ENCODE measurements at regions not wholly inside any gene's neighbourhood (a gene's known extent, or its start where the extent isn't known, plus 50 kb on each side); places are given as distances from the start of the nearest gene placed in this dataset.

DNA sequence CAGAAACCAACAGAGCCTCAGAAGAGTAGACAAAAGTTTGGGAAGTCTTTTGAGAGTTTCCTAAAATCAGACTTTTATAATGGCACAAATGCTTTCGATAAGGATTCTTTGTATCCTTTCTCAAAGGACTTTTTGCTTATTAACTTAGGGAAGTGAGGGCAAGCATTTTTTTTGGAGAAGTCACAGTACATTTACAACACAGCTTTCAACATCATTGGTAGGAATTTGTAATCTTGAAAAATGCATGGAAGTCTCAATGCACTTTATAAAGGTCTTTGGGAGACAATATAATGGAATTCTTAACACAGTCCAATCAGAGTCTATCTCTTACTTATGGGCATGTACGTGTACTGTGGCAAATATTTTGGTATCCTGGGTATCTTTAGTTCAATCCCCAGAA is 325.8 kb upstream of the NR5A2 start:
- Mint-ChIP-seq H3K9me3 (ENCODE audit: unreplicated experiment) (no peaks in the 10 kb centered on the region), H3K27ac (ENCODE audit: unreplicated experiment) (no peak overlapping the region), H3K36me3 (ENCODE audit: unreplicated experiment) (no peaks in the 10 kb centered on the region), H3K4me1 (ENCODE audit: unreplicated experiment) (no peaks in the 10 kb centered on the region), H3K4me3 (ENCODE audit: unreplicated experiment) (no peak overlapping the region), H3K27me3 (ENCODE audit: unreplicated experiment) (peaks cover 24% of the 10 kb centered on the region)
- no peak for DNase-seq (ENCODE audit: extremely low spot score, unreplicated experiment)
- no peak for TF ChIP-seq CTCF (IDR thresholded peaks at IDR 0.05)

- no peak for TF ChIP-seq CTCF (IDR thresholded peaks at IDR 0.05)
- peaks cover 21% of the 10 kb centered on the region for H3K27me3 Mint-ChIP-seq (ENCODE audit: unreplicated experiment)
- H3K9me3 Mint-ChIP-seq (ENCODE audit: unreplicated experiment) = no peaks in the 10 kb centered on the region
- no peak overlapping the region for H3K27ac Mint-ChIP-seq (ENCODE audit: unreplicated experiment)
- H3K4me3 Mint-ChIP-seq (ENCODE audit: unreplicated experiment) = no peak overlapping the region
- no peaks in the 10 kb centered on the region for H3K4me1 Mint-ChIP-seq (ENCODE audit: unreplicated experiment)
- H3K36me3 Mint-ChIP-seq (ENCODE audit: unreplicated experiment) = no peaks in the 10 kb centered on the region
- DNase-seq (ENCODE audit: extremely low spot score, unreplicated experiment) = no peak
These were observed 323.3 kb upstream of the NR5A2 start for GRCh38 chr1:199704231-199704630.

DNA sequence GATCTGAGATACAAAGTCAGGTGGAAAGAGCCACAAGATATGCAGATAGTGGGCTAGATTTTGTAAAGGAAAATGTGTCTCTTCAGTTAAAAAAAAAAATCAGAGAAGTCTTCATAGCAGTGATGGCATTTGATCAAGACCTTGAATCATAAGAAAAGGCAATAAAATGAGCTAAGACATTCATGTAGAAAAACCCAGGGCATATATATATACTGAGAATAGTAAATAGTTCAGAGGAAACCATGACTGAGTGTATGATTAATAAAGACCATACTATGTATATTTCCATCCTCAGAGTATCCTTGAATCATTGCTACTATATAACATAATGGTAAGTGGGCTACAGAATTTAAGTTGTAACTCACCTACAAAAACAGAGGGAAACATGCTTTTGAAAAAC is 321.7 kb upstream of the NR5A2 start:
- peaks cover 8% of the 10 kb centered on the region for H3K9me3 Mint-ChIP-seq (ENCODE audit: unreplicated experiment)

GRCh38 chr1:199706826-199707606 is 320.5 kb upstream of the NR5A2 start:
- no peak overlapping the region for H3K27ac Mint-ChIP-seq (ENCODE audit: unreplicated experiment)
- H3K36me3 Mint-ChIP-seq (ENCODE audit: unreplicated experiment) = peaks cover 8% of the 10 kb centered on the region
- no peaks in the 10 kb centered on the region for H3K4me1 Mint-ChIP-seq (ENCODE audit: unreplicated experiment)
- H3K4me3 Mint-ChIP-seq (ENCODE audit: unreplicated experiment) = no peak overlapping the region
- peaks cover 20% of the 10 kb centered on the region for H3K9me3 Mint-ChIP-seq (ENCODE audit: unreplicated experiment)
- DNase-seq (ENCODE audit: extremely low spot score, unreplicated experiment) = no peak
- no peak for TF ChIP-seq CTCF (IDR thresholded peaks at IDR 0.05)
- peaks cover 33% of the 10 kb centered on the region for H3K27me3 Mint-ChIP-seq (ENCODE audit: unreplicated experiment)

More for the DNA sequence above, 321.7 kb upstream of the NR5A2 start:
- TF ChIP-seq CTCF (IDR thresholded peaks at IDR 0.05) = no peak
- Mint-ChIP-seq H3K36me3 (ENCODE audit: unreplicated experiment) (no peaks in the 10 kb centered on the region), H3K27ac (ENCODE audit: unreplicated experiment) (no peak overlapping the region), H3K4me3 (ENCODE audit: unreplicated experiment) (no peak overlapping the region), H3K4me1 (ENCODE audit: unreplicated experiment) (no peaks in the 10 kb centered on the region), H3K27me3 (ENCODE audit: unreplicated experiment) (peaks cover 28% of the 10 kb centered on the region)
- no peak for DNase-seq (ENCODE audit: extremely low spot score, unreplicated experiment)

GRCh38 chr1:199710974-199711373 is 316.5 kb upstream of the NR5A2 start:
- H3K9me3 Mint-ChIP-seq (ENCODE audit: unreplicated experiment) = peaks cover 27% of the 10 kb centered on the region
- no peak overlapping the region for H3K4me3 Mint-ChIP-seq (ENCODE audit: unreplicated experiment)
- peaks cover 8% of the 10 kb centered on the region for H3K36me3 Mint-ChIP-seq (ENCODE audit: unreplicated experiment)
- no peak overlapping the region for H3K27ac Mint-ChIP-seq (ENCODE audit: unreplicated experiment)
- no peak for TF ChIP-seq CTCF (IDR thresholded peaks at IDR 0.05)
- no peak for DNase-seq (ENCODE audit: extremely low spot score, unreplicated experiment)
- peaks cover 54% of the 10 kb centered on the region for H3K27me3 Mint-ChIP-seq (ENCODE audit: unreplicated experiment)
- H3K4me1 Mint-ChIP-seq (ENCODE audit: unreplicated experiment) = no peaks in the 10 kb centered on the region
